OCI-LY7 (cell line): ENCODE measurements at regions not wholly inside any gene's neighbourhood (a gene's known extent, or its start where the extent isn't known, plus 50 kb on each side); places are given as distances from the start of the nearest gene placed in this dataset.

ENCODE experiments used
- EZH2phosphoT487 ChIP-seq: fragments of 200-600 bp; sonication (generic); IDR thresholded peaks from 2 replicates; pipeline ENCODE4 v1.6.1; 2018; ENCODE audit warnings: low read depth, borderline replicate concordance, mild to moderate bottlenecking, mixed run types, antibody characterized with exemption, low read length, moderate library complexity, mixed read lengths
- TF ChIP-seq, protein P1 (sequence below): fragments of 200-600 bp; sonication (generic); conservative IDR thresholded peaks from 2 replicates; pipeline ENCODE4 v1.5.1; 2014; ENCODE audit warnings: mild to moderate bottlenecking, antibody characterized with exemption, low read length, moderate library complexity, mixed read lengths

- TF ChIP-seq, protein P1, sequence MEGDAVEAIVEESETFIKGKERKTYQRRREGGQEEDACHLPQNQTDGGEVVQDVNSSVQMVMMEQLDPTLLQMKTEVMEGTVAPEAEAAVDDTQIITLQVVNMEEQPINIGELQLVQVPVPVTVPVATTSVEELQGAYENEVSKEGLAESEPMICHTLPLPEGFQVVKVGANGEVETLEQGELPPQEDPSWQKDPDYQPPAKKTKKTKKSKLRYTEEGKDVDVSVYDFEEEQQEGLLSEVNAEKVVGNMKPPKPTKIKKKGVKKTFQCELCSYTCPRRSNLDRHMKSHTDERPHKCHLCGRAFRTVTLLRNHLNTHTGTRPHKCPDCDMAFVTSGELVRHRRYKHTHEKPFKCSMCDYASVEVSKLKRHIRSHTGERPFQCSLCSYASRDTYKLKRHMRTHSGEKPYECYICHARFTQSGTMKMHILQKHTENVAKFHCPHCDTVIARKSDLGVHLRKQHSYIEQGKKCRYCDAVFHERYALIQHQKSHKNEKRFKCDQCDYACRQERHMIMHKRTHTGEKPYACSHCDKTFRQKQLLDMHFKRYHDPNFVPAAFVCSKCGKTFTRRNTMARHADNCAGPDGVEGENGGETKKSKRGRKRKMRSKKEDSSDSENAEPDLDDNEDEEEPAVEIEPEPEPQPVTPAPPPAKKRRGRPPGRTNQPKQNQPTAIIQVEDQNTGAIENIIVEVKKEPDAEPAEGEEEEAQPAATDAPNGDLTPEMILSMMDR: no peak
- TF ChIP-seq EZH2phosphoT487: no peak
Measured at GRCh38 chr5:2015961-2016360, 133.2 kb upstream of the IRX4 start.
